OCI-LY1 (cell line): ENCODE measurements at regions not wholly inside any gene's neighbourhood (a gene's known extent, or its start where the extent isn't known, plus 50 kb on each side); places are given as distances from the start of the nearest gene placed in this dataset.

Experiments
- H2AFZ ChIP-seq: fragments of 200-600 bp; sonication (generic), shearing (Covaris generic); 2 replicates; pipeline ENCODE4 v1.6.0; 2014; ENCODE audit warnings: antibody characterized with exemption, mild to moderate bottlenecking, low read length
- H3F3A ChIP-seq: fragments of 200-600 bp; sonication (generic), shearing (Covaris generic); 2 replicates; pipeline ENCODE4 v1.6.0; 2014; ENCODE audit warnings: mild to moderate bottlenecking, antibody characterized with exemption, low read length, moderate library complexity; ENCODE audit not compliant: insufficient read depth
- H3K27ac ChIP-seq: fragments of 200-600 bp; sonication (generic); 2 replicates; pipeline ENCODE4 v1.5.1; 2014; ENCODE audit warnings: low read length, mixed run types, mild to moderate bottlenecking, low read depth; ENCODE audit not compliant: poor library complexity, severe bottlenecking
- H3K27me3 ChIP-seq: fragments of 200-600 bp; sonication (generic); 2 replicates; pipeline ENCODE4 v1.6.0; 2014; ENCODE audit warnings: antibody characterized with exemption, mild to moderate bottlenecking, low read length, moderate library complexity; ENCODE audit not compliant: insufficient read depth
- H3K36me3 ChIP-seq: fragments of 200-600 bp; sonication (generic); 2 replicates; pipeline ENCODE4 v1.6.1; 2014; ENCODE audit warnings: mild to moderate bottlenecking, antibody characterized with exemption, low read length, moderate library complexity, mixed read lengths; ENCODE audit not compliant: insufficient read depth
- H3K4me1 ChIP-seq: fragments of 200-600 bp; sonication (generic); 2 replicates; pipeline ENCODE4 v1.5.1; 2014; ENCODE audit warnings: mild to moderate bottlenecking, low read length, moderate library complexity; ENCODE audit not compliant: insufficient read depth, severe bottlenecking
- H3K4me2 ChIP-seq: fragments of 200-600 bp; sonication (generic), shearing (Covaris generic); 2 replicates; pipeline ENCODE4 v1.6.1; 2014; ENCODE audit warnings: low read length
- H3K4me3 ChIP-seq: fragments of 200-600 bp; sonication (generic); 2 replicates; pipeline ENCODE4 v1.5.1; 2014; ENCODE audit warnings: low read length, low read depth, mild to moderate bottlenecking, mixed read lengths; ENCODE audit not compliant: poor library complexity, severe bottlenecking
- H3K79me2 ChIP-seq: fragments of 200-600 bp; shearing (Covaris generic); 2 replicates; pipeline ENCODE4 v1.6.1; 2016; ENCODE audit warnings: mixed run types, low read length, mixed read lengths; ENCODE audit not compliant: insufficient read depth
- H3K9ac ChIP-seq: fragments of 200-600 bp; sonication (generic), shearing (Covaris generic); 2 replicates; pipeline ENCODE4 v1.6.1; 2014; ENCODE audit warnings: mild to moderate bottlenecking, low read length, mixed read lengths
- H3K9me2 ChIP-seq: fragments of 200-600 bp; sonication (generic), shearing (Covaris generic); 2 replicates; pipeline ENCODE4 v1.6.1; 2014; ENCODE audit warnings: low read depth, mild to moderate bottlenecking, low read length, mixed read lengths
- H3K9me3 ChIP-seq: fragments of 200-600 bp; shearing (Covaris generic); 2 replicates; pipeline ENCODE4 v1.6.1; 2014; ENCODE audit warnings: low read length, mixed read lengths
- H4K20me1 ChIP-seq: fragments of 200-600 bp; sonication (generic), shearing (Covaris generic); 2 replicates; pipeline ENCODE4 v1.6.0; 2016; ENCODE audit warnings: mild to moderate bottlenecking, low read length; ENCODE audit not compliant: insufficient read depth
- CTCF ChIP-seq: fragments of 200-600 bp; sonication (generic), shearing (Covaris generic); IDR thresholded peaks from 2 replicates; pipeline ENCODE4 v1.5.1; 2017; ENCODE audit warnings: mild to moderate bottlenecking, antibody characterized with exemption, low read length, moderate library complexity, mixed read lengths
- EZH2 ChIP-seq: fragments of 200-600 bp; sonication (generic), shearing (Covaris generic); IDR thresholded peaks from 2 replicates; pipeline ENCODE4 v1.8.0; 2017; ENCODE audit warnings: borderline replicate concordance, mixed run types, mild to moderate bottlenecking, antibody characterized with exemption, low read length, moderate library complexity, mixed read lengths

GRCh38 chr13:64959276-64959675, 2270.9 kb downstream of the PCDH9 start:
- Histone ChIP-seq H2AFZ (no peak overlapping the region), H3K4me1 (peaks cover 16% of the 10 kb centered on the region), H4K20me1 (no peaks in the 10 kb centered on the region), H3K9me2 (no peaks in the 10 kb centered on the region), H3K9ac (no peak overlapping the region), H3K4me2 (no peak overlapping the region), H3K27me3 (no peaks in the 10 kb centered on the region), H3F3A (no peaks in the 10 kb centered on the region), H3K9me3 (no peaks in the 10 kb centered on the region), H3K79me2 (no peaks in the 10 kb centered on the region), H3K27ac (no peak overlapping the region), H3K4me3 (no peak overlapping the region), H3K36me3 (no peaks in the 10 kb centered on the region)
- TF ChIP-seq EZH2 (no peak), CTCF (no peak)

GRCh38 chr13:64958106-64958505, 2272.0 kb downstream of the PCDH9 start:
- Histone ChIP-seq H2AFZ (no peak overlapping the region), H3K4me3 (no peak overlapping the region), H3K27ac (no peak overlapping the region), H3K4me1 (peaks cover 14% of the 10 kb centered on the region), H4K20me1 (no peaks in the 10 kb centered on the region), H3K36me3 (no peaks in the 10 kb centered on the region), H3K9me2 (no peaks in the 10 kb centered on the region), H3K9me3 (no peaks in the 10 kb centered on the region), H3K9ac (no peak overlapping the region), H3K27me3 (no peaks in the 10 kb centered on the region), H3K79me2 (no peaks in the 10 kb centered on the region), H3F3A (no peaks in the 10 kb centered on the region), H3K4me2 (no peak overlapping the region)
- TF ChIP-seq EZH2 (no peak), CTCF (no peak)

GRCh38 chr13:64938660-64939059, 2291.5 kb downstream of the PCDH9 start:
- no peak for TF ChIP-seq EZH2
- TF ChIP-seq CTCF = no peak
- H3K79me2 ChIP-seq = no peaks in the 10 kb centered on the region
- H3K9me2 ChIP-seq = no peaks in the 10 kb centered on the region
- H3K9me3 ChIP-seq = peaks cover 4% of the 10 kb centered on the region; the same call in 1 of the 2 replicates
- H3K36me3 ChIP-seq = no peaks in the 10 kb centered on the region
- H3K4me1 ChIP-seq = peaks cover 7% of the 10 kb centered on the region
- no peaks in the 10 kb centered on the region for H3F3A ChIP-seq
- peak overlapping the region; percentile 84; the same call in 1 of the 2 replicates for H2AFZ ChIP-seq
- H3K4me3 ChIP-seq = no peak overlapping the region
- no peaks in the 10 kb centered on the region for H4K20me1 ChIP-seq
- no peak overlapping the region for H3K27ac ChIP-seq
- no peak overlapping the region for H3K9ac ChIP-seq
- H3K27me3 ChIP-seq = no peaks in the 10 kb centered on the region
- no peak overlapping the region for H3K4me2 ChIP-seq
